ENCODE measurements at regions not wholly inside any gene's neighbourhood (a gene's known extent, or its start where the extent isn't known, plus 50 kb on each side); places are given as distances from the start of the nearest gene placed in this dataset.

- no peak for TF ChIP-seq SIN3A (IDR thresholded peaks at IDR 0.05; ENCODE audit: borderline replicate concordance, insufficient read depth, low read length)
- no peak for TF ChIP-seq TAF1 (IDR thresholded peaks at IDR 0.05; ENCODE audit: borderline replicate concordance, insufficient read depth, low read length)
- TF ChIP-seq FOXP2 (optimal IDR thresholded peaks at IDR 0.05; ENCODE audit: borderline replicate concordance, extremely low read depth, extremely low read length, insufficient read depth), result no peak
- TF ChIP-seq REST (IDR thresholded peaks at IDR 0.05; ENCODE audit: insufficient read depth in 1 of 2, low read depth in 2 of 2, low read length in 2 of 2), result no peak
- TF ChIP-seq POLR2AphosphoS5 (IDR thresholded peaks at IDR 0.05; ENCODE audit: low read depth, low read length), result no peak
These were observed 290.6 kb upstream of the OR4E1 start for GRCh38 chr14:21964180-21964579.

GRCh38 chr14:21960636-21961035 lies 287.0 kb upstream of the OR4E1 start:
- TF ChIP-seq TAF1 (IDR thresholded peaks at IDR 0.05; ENCODE audit: borderline replicate concordance, insufficient read depth, low read length) (no peak), FOXP2 (optimal IDR thresholded peaks at IDR 0.05; ENCODE audit: borderline replicate concordance, extremely low read depth, extremely low read length, insufficient read depth) (no peak), SIN3A (IDR thresholded peaks at IDR 0.05; ENCODE audit: borderline replicate concordance, insufficient read depth, low read length) (no peak), REST (IDR thresholded peaks at IDR 0.05; ENCODE audit: insufficient read depth in 1 of 2, low read depth in 2 of 2, low read length in 2 of 2) (no peak), POLR2AphosphoS5 (IDR thresholded peaks at IDR 0.05; ENCODE audit: low read depth, low read length) (no peak)

- TF ChIP-seq FOXP2 (optimal IDR thresholded peaks at IDR 0.05; ENCODE audit: borderline replicate concordance, extremely low read depth, extremely low read length, insufficient read depth), result no peak
- TF ChIP-seq POLR2AphosphoS5 (IDR thresholded peaks at IDR 0.05; ENCODE audit: low read depth, low read length), result no peak
- no peak for TF ChIP-seq TAF1 (IDR thresholded peaks at IDR 0.05; ENCODE audit: borderline replicate concordance, insufficient read depth, low read length)
- no peak for TF ChIP-seq REST (IDR thresholded peaks at IDR 0.05; ENCODE audit: insufficient read depth in 1 of 2, low read depth in 2 of 2, low read length in 2 of 2)
- no peak for TF ChIP-seq SIN3A (IDR thresholded peaks at IDR 0.05; ENCODE audit: borderline replicate concordance, insufficient read depth, low read length)
These were observed 268.3 kb upstream of the OR4E1 start for GRCh38 chr14:21941885-21942284.

- TF ChIP-seq TAF1 (IDR thresholded peaks at IDR 0.05; ENCODE audit: borderline replicate concordance, insufficient read depth, low read length) (no peak), SIN3A (IDR thresholded peaks at IDR 0.05; ENCODE audit: borderline replicate concordance, insufficient read depth, low read length) (no peak), FOXP2 (optimal IDR thresholded peaks at IDR 0.05; ENCODE audit: borderline replicate concordance, extremely low read depth, extremely low read length, insufficient read depth) (no peak)
These were observed 267.6 kb upstream of the OR4E1 start for GRCh38 chr14:21940887-21941856.

DNA sequence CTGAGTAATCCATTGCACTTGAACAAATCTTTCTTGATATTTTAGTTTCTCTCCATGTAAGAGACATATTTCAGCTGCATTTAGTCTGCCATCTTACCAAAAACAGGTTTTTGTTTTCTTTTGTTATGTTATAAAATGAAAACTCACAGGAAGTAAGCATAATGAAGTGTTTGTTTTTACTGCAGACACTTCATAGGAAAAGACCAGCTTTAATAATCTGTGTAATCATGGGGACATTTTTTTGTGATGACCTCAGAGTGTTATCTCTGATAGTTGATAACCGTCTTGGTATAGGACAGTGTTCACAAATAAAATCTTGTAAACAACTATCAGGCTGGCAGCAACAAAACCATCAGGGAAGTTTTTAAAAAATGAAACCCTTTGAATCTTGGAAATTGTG lies 266.2 kb upstream of the OR4E1 start:
- no peak for TF ChIP-seq FOXP2 (optimal IDR thresholded peaks at IDR 0.05; ENCODE audit: borderline replicate concordance, extremely low read depth, extremely low read length, insufficient read depth)
- TF ChIP-seq SIN3A (IDR thresholded peaks at IDR 0.05; ENCODE audit: borderline replicate concordance, insufficient read depth, low read length), result no peak
- no peak for TF ChIP-seq TAF1 (IDR thresholded peaks at IDR 0.05; ENCODE audit: borderline replicate concordance, insufficient read depth, low read length)
- TF ChIP-seq POLR2AphosphoS5 (IDR thresholded peaks at IDR 0.05; ENCODE audit: low read depth, low read length), result no peak
- TF ChIP-seq REST (IDR thresholded peaks at IDR 0.05; ENCODE audit: insufficient read depth in 1 of 2, low read depth in 2 of 2, low read length in 2 of 2), result no peak

Measured in PFSK-1 (cell line).